PC-9 (cell line): ENCODE measurements at regions not wholly inside any gene's neighbourhood (a gene's known extent, or its start where the extent isn't known, plus 50 kb on each side); places are given as distances from the start of the nearest gene placed in this dataset.
"Not testable (repeated sequence)": the region's sequence is repeated elsewhere in the genome, so short reads cannot be mapped to it uniquely, and the experiment has no call there.

Experiments used
- BruUV-seq: library from RNA; stranded (reverse); fragments of 400-500 nt; replicated peaks from 2 replicates; lab custom pipeline; 2021; lab: Mats Ljungman, UMichigan
- CTCF ChIA-PET: fragments of 300-600 bp; sonication (Branson Sonifier 250); formaldehyde crosslinking; loops from one replicate; lab custom pipeline; 2022; ENCODE audit warnings: antibody characterized with exemption; lab: Charles Lee
- POLR2A ChIA-PET: fragments of 300-600 bp; sonication (Branson Sonifier 250); formaldehyde crosslinking; loops from one replicate; lab custom pipeline; 2022; ENCODE audit warnings: antibody characterized with exemption; ENCODE audit not compliant: unreplicated experiment; lab: Charles Lee
- DNase-seq, 2 experiments: peaks; one replicate each; pipeline versions ENCODE4 v3.0.0 to v3.0.0-alpha.2; 2015 to 2022; ENCODE audit warnings: mixed read lengths in 1 of 2
- H2AFZ ChIP-seq: fragments of 200-600 bp; sonication (generic); 2 replicates; pipeline ENCODE4 v1.8.1; 2017; ENCODE audit warnings: antibody characterized with exemption
- H3F3A ChIP-seq: fragments of 200-600 bp; sonication (generic); 2 replicates; pipeline ENCODE4 v1.8.1; 2017; ENCODE audit warnings: antibody characterized with exemption, mild to moderate bottlenecking, low read depth; ENCODE audit not compliant: insufficient read depth
- H3K27ac ChIP-seq: fragments of 200-600 bp; sonication (generic); 2 replicates; pipeline ENCODE4 v1.6.1; 2016; ENCODE audit warnings: mixed run types
- H3K27me3 ChIP-seq: fragments of 200-600 bp; sonication (generic); 2 replicates; pipeline ENCODE4 v1.6.1; 2016; ENCODE audit warnings: low read depth, mixed run types; ENCODE audit not compliant: insufficient read depth
- H3K36me3 ChIP-seq: fragments of 200-600 bp; sonication (generic); 2 replicates; pipeline ENCODE4 v1.6.1; 2016; ENCODE audit warnings: low read depth, mixed run types
- H3K4me1 ChIP-seq: fragments of 200-600 bp; sonication (generic); replicated peaks from 2 replicates; pipeline ENCODE4 v1.6.1; 2016; ENCODE audit warnings: mixed run types; ENCODE audit not compliant: insufficient read depth
- H3K4me2 ChIP-seq: fragments of 200-600 bp; sonication (generic); 2 replicates; pipeline ENCODE4 v1.6.1; 2017; ENCODE audit warnings: mixed run types
- H3K4me3 ChIP-seq: fragments of 200-600 bp; sonication (generic); 2 replicates; pipeline ENCODE4 v1.6.1; 2016; ENCODE audit warnings: mixed run types
- H3K79me2 ChIP-seq: fragments of 200-600 bp; sonication (generic); 2 replicates; pipeline ENCODE4 v1.6.1; 2017; ENCODE audit warnings: low read depth, mixed run types
- H3K9me2 ChIP-seq: fragments of 200-600 bp; sonication (generic); 2 replicates; pipeline ENCODE4 v1.8.1; 2017; ENCODE audit warnings: mild to moderate bottlenecking; ENCODE audit not compliant: insufficient read depth
- H3K9me3 ChIP-seq: fragments of 200-600 bp; sonication (generic); 2 replicates; pipeline ENCODE4 v1.8.1; 2016; ENCODE audit warnings: low read depth; ENCODE audit not compliant: insufficient read depth
- H4K20me1 ChIP-seq: fragments of 200-600 bp; sonication (generic); 2 replicates; pipeline ENCODE4 v1.8.1; 2017; ENCODE audit not compliant: insufficient read depth
- EZH2 ChIP-seq: fragments of 200-600 bp; sonication (generic); IDR thresholded peaks from 2 replicates; pipeline ENCODE4 v1.8.0; 2017; ENCODE audit warnings: antibody characterized with exemption, low read depth
- intact Hi-C: fragments of 100-400 bp; cut with micrococcal nuclease; formaldehyde crosslinking; loops from one replicate; pipeline ENCODE4 v1.10.0; 2022; ENCODE audit not compliant: unreplicated experiment
- TF ChIP-seq, protein P1 (sequence below): fragments of 200-600 bp; sonication (generic); conservative IDR thresholded peaks from 2 replicates; pipeline ENCODE4 v1.6.1; 2017; ENCODE audit warnings: mixed run types, antibody characterized with exemption, mild to moderate bottlenecking, moderate library complexity

DNA sequence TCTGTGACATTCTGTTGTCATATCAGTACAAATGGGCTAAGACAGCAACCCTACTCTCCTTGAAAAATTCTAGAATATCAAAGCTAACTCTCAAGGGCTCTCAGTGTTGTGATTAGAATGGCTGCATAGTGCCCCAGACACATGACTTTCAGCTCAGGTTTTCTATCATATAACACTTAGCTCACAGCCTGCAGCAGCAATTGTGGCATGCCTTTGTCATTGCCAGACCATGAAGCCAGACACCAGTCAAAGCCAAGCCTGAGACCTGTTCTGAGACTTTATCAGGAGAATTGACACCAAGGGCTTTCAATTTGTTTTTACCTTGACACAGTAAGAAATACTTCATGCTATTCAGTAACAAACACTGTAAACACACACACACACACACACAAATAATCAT is 159.0 kb upstream of the SNX2 start:
- DNase-seq: no peak
- POLR2A ChIA-PET: no interaction called here
- no peaks in the 10 kb centered on the region for H3K9me3 ChIP-seq
- H3K4me2 ChIP-seq: no peak overlapping the region
- no peaks in the 10 kb centered on the region for H3K79me2 ChIP-seq
- intact Hi-C loops: no loop called here
- H2AFZ ChIP-seq: no peak overlapping the region
- no TSS peak for BruUV-seq
- H3K27ac ChIP-seq: no peak overlapping the region
- CTCF ChIA-PET: no interaction called here
- no peaks in the 10 kb centered on the region for H3K36me3 ChIP-seq
- no peaks in the 10 kb centered on the region for H3F3A ChIP-seq
- no peaks in the 10 kb centered on the region for H3K27me3 ChIP-seq
- H3K4me3 ChIP-seq: no peak overlapping the region
- no peaks in the 10 kb centered on the region for H4K20me1 ChIP-seq
- TF ChIP-seq, protein P1, sequence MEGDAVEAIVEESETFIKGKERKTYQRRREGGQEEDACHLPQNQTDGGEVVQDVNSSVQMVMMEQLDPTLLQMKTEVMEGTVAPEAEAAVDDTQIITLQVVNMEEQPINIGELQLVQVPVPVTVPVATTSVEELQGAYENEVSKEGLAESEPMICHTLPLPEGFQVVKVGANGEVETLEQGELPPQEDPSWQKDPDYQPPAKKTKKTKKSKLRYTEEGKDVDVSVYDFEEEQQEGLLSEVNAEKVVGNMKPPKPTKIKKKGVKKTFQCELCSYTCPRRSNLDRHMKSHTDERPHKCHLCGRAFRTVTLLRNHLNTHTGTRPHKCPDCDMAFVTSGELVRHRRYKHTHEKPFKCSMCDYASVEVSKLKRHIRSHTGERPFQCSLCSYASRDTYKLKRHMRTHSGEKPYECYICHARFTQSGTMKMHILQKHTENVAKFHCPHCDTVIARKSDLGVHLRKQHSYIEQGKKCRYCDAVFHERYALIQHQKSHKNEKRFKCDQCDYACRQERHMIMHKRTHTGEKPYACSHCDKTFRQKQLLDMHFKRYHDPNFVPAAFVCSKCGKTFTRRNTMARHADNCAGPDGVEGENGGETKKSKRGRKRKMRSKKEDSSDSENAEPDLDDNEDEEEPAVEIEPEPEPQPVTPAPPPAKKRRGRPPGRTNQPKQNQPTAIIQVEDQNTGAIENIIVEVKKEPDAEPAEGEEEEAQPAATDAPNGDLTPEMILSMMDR: no peak
- TF ChIP-seq EZH2: no peak
- H3K9me2 ChIP-seq: no peaks in the 10 kb centered on the region
- H3K4me1 ChIP-seq: no peaks in the 10 kb centered on the region

DNA sequence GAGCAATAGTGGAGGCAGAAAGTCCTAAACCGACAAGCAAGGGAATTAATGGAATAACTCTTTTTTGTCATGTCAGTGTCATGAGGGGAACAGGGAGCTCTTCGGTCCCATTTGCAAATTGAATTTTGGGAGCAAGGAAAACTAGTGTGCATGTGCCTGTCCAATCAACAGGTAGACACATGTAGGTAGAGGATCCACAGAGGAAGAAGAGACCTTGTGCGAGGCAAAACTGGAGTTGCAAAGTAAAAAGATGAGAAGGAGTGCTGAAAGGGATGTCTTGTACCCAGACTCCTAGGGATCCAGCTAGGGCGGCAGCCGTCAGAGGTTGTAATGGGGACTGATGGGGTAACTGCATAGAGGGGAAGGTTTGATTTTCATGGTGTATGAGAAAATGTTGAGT is 156.8 kb upstream of the SNX2 start:
- H3K79me2 ChIP-seq, H4K20me1 ChIP-seq, H3F3A ChIP-seq, intact Hi-C loops, H3K9me3 ChIP-seq, CTCF ChIA-PET, H2AFZ ChIP-seq, H3K4me2 ChIP-seq, H3K4me1 ChIP-seq, H3K4me3 ChIP-seq, BruUV-seq, H3K27me3 ChIP-seq, POLR2A ChIA-PET, H3K36me3 ChIP-seq, H3K27ac ChIP-seq, H3K9me2 ChIP-seq, DNase-seq: not testable (repeated sequence)

DNA sequence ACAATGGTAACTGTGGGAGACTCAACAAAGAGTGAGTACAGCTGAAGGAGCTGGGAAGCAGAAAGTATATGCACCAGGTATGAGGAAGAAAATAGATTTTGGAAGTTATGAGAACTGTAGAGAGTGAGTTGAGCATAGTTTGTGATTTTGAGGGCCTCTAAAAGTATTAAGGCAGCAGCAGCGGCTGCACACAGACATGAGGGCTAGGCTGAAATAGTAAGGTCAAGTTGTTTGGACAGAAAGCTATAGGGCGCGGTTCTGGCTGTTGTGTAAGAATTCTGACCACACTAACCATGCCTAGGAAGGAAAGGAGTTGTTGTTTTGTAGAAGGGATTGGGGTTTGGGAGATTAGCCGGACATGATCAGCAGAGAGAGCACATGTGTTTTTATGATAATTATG is 154.1 kb upstream of the SNX2 start:
- H3K36me3 ChIP-seq, H3F3A ChIP-seq, DNase-seq, intact Hi-C loops, H2AFZ ChIP-seq, H3K9me3 ChIP-seq, BruUV-seq, H3K27ac ChIP-seq, H3K4me3 ChIP-seq, H3K4me1 ChIP-seq, H3K9me2 ChIP-seq, H3K4me2 ChIP-seq, POLR2A ChIA-PET, CTCF ChIA-PET, H4K20me1 ChIP-seq, H3K79me2 ChIP-seq, H3K27me3 ChIP-seq: not testable (repeated sequence)

DNA sequence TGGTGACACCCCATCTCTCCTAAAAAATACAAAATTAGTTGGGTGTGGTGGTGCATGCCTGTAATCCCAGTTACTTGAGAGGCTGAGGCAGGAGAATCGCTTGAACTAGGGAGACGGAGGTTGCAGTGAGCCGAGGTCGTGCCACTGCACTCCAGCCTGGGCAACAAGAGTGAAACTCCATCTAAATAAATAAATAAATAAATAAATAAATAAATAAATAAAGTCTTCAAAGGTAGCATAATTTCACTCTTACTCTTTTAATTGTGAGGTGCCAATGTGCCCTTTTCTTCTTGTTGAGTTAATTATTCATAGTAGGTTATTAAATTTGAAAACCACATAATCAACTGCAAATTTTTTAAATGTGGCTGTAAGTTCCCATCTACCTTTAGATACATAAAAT is 146.2 kb upstream of the SNX2 start:
- intact Hi-C loops, H3K79me2 ChIP-seq, H3K36me3 ChIP-seq, H3K9me2 ChIP-seq, H3K4me2 ChIP-seq, POLR2A ChIA-PET, H3K27me3 ChIP-seq, H2AFZ ChIP-seq, H4K20me1 ChIP-seq, H3K9me3 ChIP-seq, H3K4me3 ChIP-seq, BruUV-seq, DNase-seq, H3K4me1 ChIP-seq, CTCF ChIA-PET, H3F3A ChIP-seq, H3K27ac ChIP-seq: not testable (repeated sequence)
